Fibroblast of skin of right biceps (primary cell): ENCODE measurements at regions not wholly inside any gene's neighbourhood (a gene's known extent, or its start where the extent isn't known, plus 50 kb on each side); places are given as distances from the start of the nearest gene placed in this dataset.
"Not testable (repeated sequence)": the region's sequence is repeated elsewhere in the genome, so short reads cannot be mapped to it uniquely, and the experiment has no call there.

Experiments used
- DNase-seq: peaks from one replicate; pipeline ENCODE4 v3.0.0-alpha.2; 2013

GRCh38 chr11:134656861-134657540 is 245.0 kb upstream of the B3GAT1 start:
- DNase-seq, result no peak

GRCh38 chr11:134656086-134656840 is 244.2 kb upstream of the B3GAT1 start:
- not testable (repeated sequence) for DNase-seq

GRCh38 chr11:134655189-134655989 is 243.3 kb upstream of the B3GAT1 start:
- DNase-seq, result no peak

- no peak for DNase-seq
Observed at GRCh38 chr11:134654161-134654915, 242.3 kb upstream of the B3GAT1 start.

- no peak for DNase-seq
Observed at GRCh38 chr11:134652586-134653255, 240.7 kb upstream of the B3GAT1 start.

- DNase-seq, result no peak
Observed at GRCh38 chr11:134647066-134647743, 235.2 kb upstream of the B3GAT1 start.

GRCh38 chr11:134646561-134646960 is 234.5 kb upstream of the B3GAT1 start:
- DNase-seq, result no peak

- DNase-seq, result no peak
Observed at GRCh38 chr11:134645576-134645975, 233.5 kb upstream of the B3GAT1 start.

- DNase-seq, result no peak
Observed at GRCh38 chr11:134644476-134645456, 232.7 kb upstream of the B3GAT1 start.

- DNase-seq, result no peak
Observed at GRCh38 chr11:134643115-134644012, 231.3 kb upstream of the B3GAT1 start.

- DNase-seq, result no peak
Observed at GRCh38 chr11:134642206-134642605, 230.2 kb upstream of the B3GAT1 start.

- no peak for DNase-seq
Observed at GRCh38 chr11:134640971-134641968, 229.2 kb upstream of the B3GAT1 start.

- DNase-seq, result no peak
Observed at GRCh38 chr11:134640536-134640935, 228.5 kb upstream of the B3GAT1 start.

- DNase-seq, result no peak
Observed at GRCh38 chr11:134639586-134640330, 227.7 kb upstream of the B3GAT1 start.

- DNase-seq, result no peak
Observed at GRCh38 chr11:134638796-134639430, 226.9 kb upstream of the B3GAT1 start.
